ENCODE measurements at regions not wholly inside any gene's neighbourhood (a gene's known extent, or its start where the extent isn't known, plus 50 kb on each side); places are given as distances from the start of the nearest gene placed in this dataset.

DNA sequence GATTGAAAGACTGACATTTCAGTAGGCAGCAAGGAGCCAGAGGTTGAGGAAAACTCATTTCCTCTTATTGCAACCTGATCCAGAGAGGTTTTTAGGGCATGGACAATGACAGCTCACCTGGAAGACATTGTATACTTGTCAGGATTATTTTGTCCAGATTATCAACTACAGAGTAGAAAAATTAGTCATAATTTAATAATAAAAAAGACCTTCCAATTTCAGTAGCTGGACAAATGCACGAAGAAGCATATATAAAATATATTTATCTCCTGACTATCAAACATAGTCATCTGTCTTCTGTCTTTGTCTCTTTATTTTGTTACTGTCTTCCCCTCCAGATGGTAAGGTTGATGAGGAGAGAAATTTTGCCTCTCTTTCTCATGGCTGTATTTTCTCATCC lies 330.6 kb upstream of the RAG2 start:
- Histone ChIP-seq H3K9me3 (ENCODE audit: low read depth) (no peaks in the 10 kb centered on the region), H3K4me1 (ENCODE audit: low read depth) (no peaks in the 10 kb centered on the region), H3K27me3 (no peaks in the 10 kb centered on the region), H3K36me3 (no peaks in the 10 kb centered on the region), H3K4me3 (no peak overlapping the region), H3K27ac (no peak overlapping the region)
- DNase-seq (ENCODE audit: low read depth in 1 of 2, low spot score in 1 of 2) = no peak
- TF ChIP-seq CTCF (IDR thresholded peaks at IDR 0.05; ENCODE audit: low read depth, low read length) = no peak

GRCh38 chr11:36899800-36900199 lies 301.8 kb upstream of the RAG2 start:
- no peak for DNase-seq (ENCODE audit: low read depth in 1 of 2, low spot score in 1 of 2)
- H3K9me3 ChIP-seq (ENCODE audit: low read depth) = no peaks in the 10 kb centered on the region
- TF ChIP-seq CTCF (IDR thresholded peaks at IDR 0.05; ENCODE audit: low read depth, low read length) = no peak
- H3K27ac ChIP-seq = no peak overlapping the region
- no peaks in the 10 kb centered on the region for H3K27me3 ChIP-seq
- H3K4me3 ChIP-seq = no peak overlapping the region
- H3K4me1 ChIP-seq (ENCODE audit: low read depth) = no peaks in the 10 kb centered on the region
- no peaks in the 10 kb centered on the region for H3K36me3 ChIP-seq

GRCh38 chr11:36890841-36891240 lies 292.8 kb upstream of the RAG2 start:
- DNase-seq (ENCODE audit: low read depth in 1 of 2, low spot score in 1 of 2) = no peak
- H3K4me3 ChIP-seq = no peak overlapping the region
- no peaks in the 10 kb centered on the region for H3K36me3 ChIP-seq
- no peaks in the 10 kb centered on the region for H3K4me1 ChIP-seq (ENCODE audit: low read depth)
- TF ChIP-seq CTCF (IDR thresholded peaks at IDR 0.05; ENCODE audit: low read depth, low read length) = no peak
- no peaks in the 10 kb centered on the region for H3K27me3 ChIP-seq
- H3K9me3 ChIP-seq (ENCODE audit: low read depth) = no peaks in the 10 kb centered on the region
- no peak overlapping the region for H3K27ac ChIP-seq

DNA sequence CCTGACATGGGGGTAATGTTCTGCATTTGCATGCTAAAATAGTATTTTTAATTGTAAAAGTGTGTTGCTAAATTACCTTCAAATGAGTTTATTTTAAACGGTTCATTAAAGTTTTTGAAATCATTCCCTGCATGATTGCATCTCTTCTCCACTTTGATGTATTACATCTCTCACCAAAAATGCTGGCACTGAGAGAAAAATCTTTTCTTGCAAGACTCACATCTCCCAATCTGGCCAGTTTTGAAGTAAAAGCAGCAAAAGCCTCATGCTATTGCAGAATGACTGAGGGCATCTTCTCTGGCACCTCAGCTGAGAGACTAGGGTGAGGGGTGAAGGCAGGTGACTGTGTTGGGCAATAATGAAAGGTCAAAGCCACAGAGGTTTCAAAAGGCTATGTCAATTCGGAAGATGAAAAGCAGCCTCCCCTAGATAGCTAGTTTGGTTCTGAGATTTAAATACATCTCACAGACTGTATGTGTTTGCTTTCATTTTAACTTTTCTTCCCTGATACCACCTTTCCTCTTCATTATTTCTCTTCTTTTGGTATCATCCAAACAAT lies 292.2 kb upstream of the RAG2 start:
- Histone ChIP-seq H3K4me3 (no peak overlapping the region), H3K4me1 (ENCODE audit: low read depth) (no peaks in the 10 kb centered on the region), H3K36me3 (no peaks in the 10 kb centered on the region), H3K27me3 (no peaks in the 10 kb centered on the region), H3K9me3 (ENCODE audit: low read depth) (no peaks in the 10 kb centered on the region), H3K27ac (no peak overlapping the region)
- no peak for TF ChIP-seq CTCF (IDR thresholded peaks at IDR 0.05; ENCODE audit: low read depth, low read length)
- DNase-seq (ENCODE audit: low read depth in 1 of 2, low spot score in 1 of 2) = no peak

GRCh38 chr11:36885154-36885553 lies 287.1 kb upstream of the RAG2 start:
- DNase-seq (ENCODE audit: low read depth in 1 of 2, low spot score in 1 of 2) = no peak
- H3K4me1 ChIP-seq (ENCODE audit: low read depth) = no peaks in the 10 kb centered on the region
- H3K4me3 ChIP-seq = no peak overlapping the region
- H3K9me3 ChIP-seq (ENCODE audit: low read depth) = no peaks in the 10 kb centered on the region
- H3K36me3 ChIP-seq = no peaks in the 10 kb centered on the region
- no peaks in the 10 kb centered on the region for H3K27me3 ChIP-seq
- no peak overlapping the region for H3K27ac ChIP-seq
- no peak for TF ChIP-seq CTCF (IDR thresholded peaks at IDR 0.05; ENCODE audit: low read depth, low read length)

GRCh38 chr11:36878737-36879136 lies 280.7 kb upstream of the RAG2 start:
- Histone ChIP-seq H3K36me3 (no peaks in the 10 kb centered on the region), H3K4me1 (ENCODE audit: low read depth) (no peaks in the 10 kb centered on the region), H3K9me3 (ENCODE audit: low read depth) (no peaks in the 10 kb centered on the region), H3K4me3 (no peak overlapping the region), H3K27ac (no peak overlapping the region), H3K27me3 (no peaks in the 10 kb centered on the region)
- no peak for TF ChIP-seq CTCF (IDR thresholded peaks at IDR 0.05; ENCODE audit: low read depth, low read length)
- no peak for DNase-seq (ENCODE audit: low read depth in 1 of 2, low spot score in 1 of 2)
